ENCODE measurements at regions not wholly inside any gene's neighbourhood (a gene's known extent, or its start where the extent isn't known, plus 50 kb on each side); places are given as distances from the start of the nearest gene placed in this dataset.

GRCh38 chrX:5536261-5536660 lies 692.4 kb downstream of the NLGN4X start:
- no peak for DNase-seq (ENCODE audit: low read depth)

GRCh38 chrX:5528057-5528456 lies 700.6 kb downstream of the NLGN4X start:
- no peak for DNase-seq (ENCODE audit: low read depth)

GRCh38 chrX:5526191-5526590 lies 702.5 kb downstream of the NLGN4X start:
- no peak for DNase-seq (ENCODE audit: low read depth)

GRCh38 chrX:5490786-5491563 lies 737.7 kb downstream of the NLGN4X start:
- DNase-seq (ENCODE audit: low read depth): no peak

- no peak for DNase-seq (ENCODE audit: low read depth)
Measured at GRCh38 chrX:5474282-5474681, 754.4 kb downstream of the NLGN4X start.

- peak; percentile 14 for DNase-seq (ENCODE audit: low read depth)
Measured at GRCh38 chrX:5458300-5458842, 770.3 kb downstream of the NLGN4X start.

GRCh38 chrX:5449323-5449722 lies 779.3 kb downstream of the NLGN4X start:
- no peak for DNase-seq (ENCODE audit: low read depth)

GRCh38 chrX:5431823-5432222 lies 796.8 kb downstream of the NLGN4X start:
- no peak for DNase-seq (ENCODE audit: low read depth)

GRCh38 chrX:5425119-5425518 lies 803.5 kb downstream of the NLGN4X start:
- DNase-seq (ENCODE audit: low read depth): no peak

GRCh38 chrX:5417381-5417780 lies 811.3 kb downstream of the NLGN4X start:
- DNase-seq (ENCODE audit: low read depth): no peak

- DNase-seq (ENCODE audit: low read depth): no peak
Measured at GRCh38 chrX:5415738-5416137, 812.9 kb downstream of the NLGN4X start.

GRCh38 chrX:5409106-5409505 lies 819.6 kb downstream of the NLGN4X start:
- no peak for DNase-seq (ENCODE audit: low read depth)

- DNase-seq (ENCODE audit: low read depth): no peak
Measured at GRCh38 chrX:5402461-5402860, 826.2 kb downstream of the NLGN4X start.

GRCh38 chrX:5399403-5399802 lies 829.3 kb downstream of the NLGN4X start:
- DNase-seq (ENCODE audit: low read depth): no peak

GRCh38 chrX:5397409-5397808 lies 831.3 kb downstream of the NLGN4X start:
- DNase-seq (ENCODE audit: low read depth): no peak

GRCh38 chrX:5390376-5390775 lies 838.3 kb downstream of the NLGN4X start:
- DNase-seq (ENCODE audit: low read depth): no peak

GRCh38 chrX:5388087-5388486 lies 840.6 kb downstream of the NLGN4X start:
- no peak for DNase-seq (ENCODE audit: low read depth)

- no peak for DNase-seq (ENCODE audit: low read depth)
Measured at GRCh38 chrX:5380426-5380825, 848.2 kb downstream of the NLGN4X start.

- no peak for DNase-seq (ENCODE audit: low read depth)
Measured at GRCh38 chrX:5341902-5342301, 886.8 kb downstream of the NLGN4X start.

- DNase-seq (ENCODE audit: low read depth): no peak
Measured at GRCh38 chrX:5337160-5337559, 891.5 kb downstream of the NLGN4X start.

- peak; percentile 86 for DNase-seq (ENCODE audit: low read depth)
Measured at GRCh38 chrX:5324546-5324945, 904.1 kb downstream of the NLGN4X start.

GRCh38 chrX:5314148-5314547 lies 914.5 kb downstream of the NLGN4X start:
- DNase-seq (ENCODE audit: low read depth): no peak

GRCh38 chrX:5307416-5307815 lies 921.3 kb downstream of the NLGN4X start:
- no peak for DNase-seq (ENCODE audit: low read depth)

- DNase-seq (ENCODE audit: low read depth): peak; percentile 29
Measured at GRCh38 chrX:5306654-5307121, 922.0 kb downstream of the NLGN4X start.

Measured in CMK (cell line).